ENCODE measurements at regions not wholly inside any gene's neighbourhood (a gene's known extent, or its start where the extent isn't known, plus 50 kb on each side); places are given as distances from the start of the nearest gene placed in this dataset.

DNA sequence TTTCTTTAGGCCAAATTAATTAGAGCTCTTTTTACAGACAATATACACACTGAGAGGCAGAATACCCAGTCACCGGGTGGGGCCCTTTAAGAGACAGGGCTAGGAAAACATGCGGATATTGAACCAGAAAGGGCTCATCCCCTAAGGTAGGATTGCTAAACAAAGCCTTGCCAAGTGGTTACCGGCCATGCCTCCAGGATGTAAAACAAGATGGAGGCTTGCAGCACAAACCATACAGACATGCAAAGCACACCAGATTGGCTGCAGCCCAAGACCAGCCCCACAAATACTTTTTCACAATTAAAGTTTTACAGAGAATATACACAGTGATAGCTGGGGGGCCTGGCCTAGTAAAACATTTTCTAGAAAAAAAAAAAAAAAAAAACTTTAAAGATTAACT, 210.0 kb downstream of the KLHL4 start:
- no peak for DNase-seq (ENCODE audit: low spot score)

DNA sequence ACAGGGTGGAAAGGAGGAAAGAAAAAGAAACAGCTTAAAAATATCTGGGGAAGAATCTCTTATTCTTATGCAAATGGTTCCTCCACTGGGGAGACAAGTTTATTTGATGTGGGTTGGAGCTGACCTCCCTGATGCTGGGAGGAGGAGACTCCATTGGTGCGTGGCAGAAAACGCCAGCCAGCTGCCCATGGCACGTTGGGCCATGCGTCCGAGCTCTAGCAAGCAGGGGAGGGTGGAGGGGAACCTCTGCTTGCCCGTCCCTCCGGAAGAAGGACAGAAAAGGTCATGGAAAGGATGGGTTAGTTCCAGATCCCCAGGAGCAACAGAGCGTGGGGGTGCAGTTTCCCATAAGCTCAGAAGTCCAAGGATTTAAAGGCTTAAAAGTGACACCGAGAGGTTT, 210.4 kb downstream of the KLHL4 start:
- no peak for DNase-seq (ENCODE audit: low spot score)

DNA sequence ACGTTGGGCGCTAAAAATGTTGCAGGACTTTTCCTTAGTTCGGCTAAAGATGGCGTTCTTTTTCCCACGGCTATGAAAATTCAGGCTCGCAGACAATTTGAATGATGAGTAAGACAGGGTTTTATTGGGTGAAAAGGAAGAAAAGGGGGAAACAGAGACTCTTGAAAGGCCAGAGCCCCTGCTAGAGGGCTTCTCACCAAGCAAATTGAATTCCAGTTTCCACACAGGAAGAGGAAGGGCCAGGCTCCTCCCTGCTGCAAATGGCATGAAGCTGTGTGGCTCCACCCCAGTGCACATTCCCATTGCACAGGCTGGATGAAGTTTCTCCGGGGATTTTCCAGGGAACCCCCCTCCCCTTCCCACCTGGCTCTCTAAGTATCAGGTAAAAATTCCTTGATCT, 210.9 kb downstream of the KLHL4 start:
- no peak for DNase-seq (ENCODE audit: low spot score)

DNA sequence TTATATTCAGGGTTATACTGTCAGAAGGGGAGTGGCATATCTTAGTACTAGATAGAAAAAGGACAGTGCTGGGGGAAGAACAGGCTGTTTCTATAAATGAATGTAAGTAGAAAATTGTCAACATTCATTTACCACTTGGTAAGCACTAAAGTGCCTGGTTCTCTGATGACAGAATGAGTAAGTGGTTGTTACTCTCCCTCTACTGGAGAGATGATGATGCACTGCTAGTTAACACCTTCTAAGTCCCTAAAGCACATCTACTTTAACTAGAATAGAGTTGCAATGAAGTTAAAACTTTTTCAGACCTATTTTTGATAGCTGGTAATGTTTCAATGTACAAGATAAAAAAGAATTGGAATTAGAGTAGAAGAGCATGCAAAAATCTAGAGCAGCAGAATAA, 214.5 kb downstream of the KLHL4 start:
- no peak for DNase-seq (ENCODE audit: low spot score)

DNA sequence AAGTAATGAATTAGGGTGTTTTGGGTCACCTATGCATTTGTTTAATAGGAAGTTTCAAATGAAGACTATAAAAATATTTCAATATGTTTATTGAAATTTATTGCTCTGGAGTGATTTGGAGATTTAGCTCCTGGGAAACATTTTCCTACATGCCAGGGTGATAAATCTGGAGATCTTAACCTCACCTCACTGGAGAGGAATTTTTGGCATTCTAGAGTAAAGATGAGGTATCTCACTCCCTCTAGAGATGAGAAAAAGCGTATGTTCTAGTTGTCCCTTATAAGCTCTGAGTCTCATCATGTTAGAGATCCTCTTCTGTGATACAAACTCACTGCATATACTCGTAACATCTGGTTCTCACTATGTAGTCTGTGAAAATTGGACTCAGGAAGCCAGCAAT, 219.0 kb downstream of the KLHL4 start:
- no peak for DNase-seq (ENCODE audit: low spot score)

DNA sequence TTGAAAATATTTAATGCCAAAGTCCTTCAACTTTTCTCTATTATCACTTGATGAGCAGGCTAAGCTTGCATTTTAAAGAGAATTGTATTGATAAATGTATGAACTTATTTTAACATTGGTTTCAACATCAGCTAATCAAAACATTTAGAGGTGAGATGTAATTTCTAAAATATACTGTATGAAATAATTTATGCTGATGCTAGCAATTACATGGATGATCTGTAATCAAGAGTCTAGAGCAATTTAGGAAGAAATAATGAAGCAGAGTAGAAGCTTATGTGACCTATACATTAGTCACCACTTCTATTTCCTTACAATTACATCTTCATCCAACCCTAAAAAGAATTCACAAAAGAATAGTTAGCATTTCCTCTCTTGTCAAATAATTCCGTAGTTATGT, 226.8 kb downstream of the KLHL4 start:
- no peak for DNase-seq (ENCODE audit: low spot score)

DNA sequence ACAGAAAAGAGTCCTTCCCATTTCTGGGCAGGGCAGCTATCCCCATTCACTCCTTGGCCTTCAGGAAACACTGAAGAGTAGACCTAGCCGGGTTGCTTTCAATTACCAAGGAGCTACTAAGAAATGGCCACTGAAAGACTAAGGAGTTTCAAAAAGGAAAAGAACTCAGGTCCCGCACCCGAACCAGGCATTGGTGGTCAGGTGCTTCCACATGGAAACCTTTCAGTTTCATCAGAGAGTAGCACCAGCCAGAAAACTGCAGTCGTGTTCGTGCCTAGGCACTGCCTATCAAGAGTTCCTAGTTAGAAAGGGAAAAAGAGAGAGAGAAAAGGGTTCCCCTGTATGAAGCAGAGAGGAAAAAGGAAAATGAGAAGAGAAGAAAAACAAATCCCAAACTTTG, 237.9 kb downstream of the KLHL4 start:
- DNase-seq (ENCODE audit: low spot score): no peak

DNA sequence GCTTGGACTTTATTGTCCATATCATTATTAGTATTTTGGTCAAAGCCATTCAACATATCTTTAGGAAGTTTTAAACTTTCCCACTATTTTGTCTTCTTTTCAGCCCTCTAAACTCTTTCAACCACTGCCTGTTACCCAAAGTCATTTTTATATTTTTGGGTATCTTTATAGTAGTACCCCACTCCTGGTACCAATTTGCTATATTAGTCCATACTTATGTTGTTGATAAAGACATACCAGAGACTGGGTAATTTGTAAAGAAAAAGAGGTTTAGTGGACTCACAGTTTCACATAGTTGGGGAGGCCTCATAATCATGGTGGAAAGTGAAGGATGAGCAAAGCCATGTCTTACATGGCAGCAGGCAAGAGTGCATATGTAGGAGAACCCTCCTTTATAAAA, 271.4 kb downstream of the KLHL4 start:
- DNase-seq (ENCODE audit: low spot score): no peak

DNA sequence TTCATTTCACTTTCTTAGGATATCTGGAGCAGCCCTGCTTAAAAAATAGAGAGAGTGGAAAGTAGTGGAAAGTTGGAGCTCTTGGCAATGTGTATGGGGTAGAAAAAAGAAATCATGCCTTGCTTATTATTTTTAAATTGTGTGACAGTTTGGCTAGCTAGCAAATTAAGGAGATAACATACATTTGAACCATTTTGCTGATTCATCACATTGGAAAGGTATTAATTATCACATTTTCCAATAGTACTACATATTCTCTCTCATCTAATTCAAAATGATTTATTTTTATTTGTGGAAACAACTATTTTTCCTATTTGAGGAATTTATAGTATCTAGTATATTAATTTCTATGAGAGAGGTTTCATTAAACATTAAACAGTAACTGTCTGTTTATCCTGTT, 280.4 kb downstream of the KLHL4 start:
- DNase-seq (ENCODE audit: low spot score): no peak

DNA sequence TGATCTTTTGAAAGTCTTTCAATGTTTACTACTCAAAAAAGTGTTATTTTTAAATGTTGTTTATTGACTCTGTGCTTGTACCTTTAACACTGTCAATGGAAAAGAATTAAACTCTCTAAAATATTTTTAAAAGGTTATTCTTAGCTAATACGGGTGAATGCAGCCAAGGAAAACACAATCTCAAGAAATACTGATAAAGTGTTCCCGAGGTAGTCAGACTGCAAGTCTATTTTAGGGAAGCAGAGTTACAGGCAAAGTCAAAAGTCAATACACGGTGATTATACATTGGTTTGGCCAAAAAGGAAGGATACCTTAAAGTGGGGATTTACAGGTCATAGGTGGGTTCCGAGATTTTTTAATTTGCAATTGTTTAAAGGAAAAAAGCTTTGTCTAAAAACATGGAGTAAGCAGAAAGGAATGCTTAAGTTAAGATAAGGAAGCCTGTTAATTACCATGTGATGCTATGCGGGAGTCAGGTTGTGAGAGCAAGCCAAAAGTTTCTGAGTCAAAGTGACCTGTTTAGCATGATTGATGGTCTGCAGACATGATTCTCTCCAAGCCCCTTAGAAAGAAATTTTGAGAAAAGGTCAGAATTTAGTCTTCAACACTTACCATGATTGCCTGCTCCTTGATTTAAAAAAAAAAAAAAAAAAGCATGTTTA, 288.4 kb downstream of the KLHL4 start:
- no peak for DNase-seq (ENCODE audit: low spot score)

DNA sequence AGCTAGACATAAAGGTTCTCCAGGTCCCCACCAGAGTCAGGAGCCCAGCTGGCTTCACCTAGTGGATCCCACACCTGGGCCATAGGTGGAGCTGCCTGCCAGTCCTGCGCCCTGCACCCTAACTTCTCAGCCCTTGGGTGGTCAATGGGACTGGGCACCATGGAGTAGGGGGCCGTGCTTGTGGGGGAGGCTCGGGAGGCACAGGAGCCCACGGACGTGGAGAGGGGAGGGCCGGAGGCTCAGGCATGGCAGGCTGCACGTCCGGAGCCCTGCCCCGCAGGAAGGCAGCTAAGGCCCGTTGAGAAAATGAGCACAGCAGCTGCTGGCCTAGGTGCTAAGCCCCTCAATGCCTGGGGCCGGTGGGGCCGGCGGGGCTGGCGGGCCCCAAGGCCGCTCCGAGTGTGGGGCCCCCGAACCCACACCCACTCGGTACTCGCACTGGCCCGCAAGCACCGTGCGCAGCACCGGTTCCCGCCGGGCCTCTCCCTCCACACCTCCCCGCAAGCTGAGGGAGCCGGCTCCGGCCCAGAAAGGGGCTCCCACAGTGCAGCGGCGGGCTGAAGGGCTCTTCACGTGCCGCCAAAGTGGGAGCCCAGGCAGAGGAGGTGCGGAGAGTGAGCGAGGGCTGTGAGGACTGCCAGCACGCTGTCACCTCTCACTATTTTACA, 291.1 kb downstream of the KLHL4 start:
- no peak for DNase-seq (ENCODE audit: low spot score)

DNA sequence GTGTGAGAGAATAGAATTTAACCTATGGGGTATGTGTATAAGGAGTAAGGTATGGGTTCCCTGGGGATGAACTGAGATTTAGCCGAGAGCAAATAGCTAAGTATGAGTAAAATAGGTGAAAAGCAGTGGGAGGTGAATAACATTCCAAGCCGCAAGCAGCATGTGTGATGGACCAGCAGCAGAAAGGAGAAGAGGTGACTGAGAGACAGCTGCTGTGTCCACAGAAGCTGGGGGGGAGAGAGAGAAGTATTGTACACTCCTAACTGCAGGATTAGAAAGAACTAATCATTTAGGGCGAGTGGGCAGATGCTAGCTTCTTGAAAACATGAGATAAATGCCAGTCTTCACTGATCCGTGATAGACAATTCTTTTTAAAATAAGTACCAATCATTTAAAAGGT, 296.0 kb downstream of the KLHL4 start:
- no peak for DNase-seq (ENCODE audit: low spot score)

DNA sequence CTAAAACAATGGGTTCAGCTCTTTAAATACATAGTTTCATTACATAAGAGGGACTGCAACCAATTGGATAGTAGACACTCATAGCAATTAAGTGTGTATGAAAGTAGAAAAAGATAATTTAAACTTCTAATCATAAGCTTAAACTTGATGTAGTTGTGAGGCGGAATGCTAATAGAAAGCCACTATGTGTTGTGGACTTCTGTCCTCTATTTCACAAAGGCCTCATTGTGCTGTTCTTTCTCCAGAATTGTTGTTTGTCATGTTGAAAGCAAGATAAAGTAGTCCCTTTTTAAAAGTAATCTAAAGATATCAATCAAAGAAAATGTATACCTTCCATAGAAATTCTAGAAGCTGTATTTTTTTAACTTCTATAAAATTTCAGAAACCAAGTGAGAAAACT, 329.4 kb downstream of the KLHL4 start:
- no peak for DNase-seq (ENCODE audit: low spot score)

DNA sequence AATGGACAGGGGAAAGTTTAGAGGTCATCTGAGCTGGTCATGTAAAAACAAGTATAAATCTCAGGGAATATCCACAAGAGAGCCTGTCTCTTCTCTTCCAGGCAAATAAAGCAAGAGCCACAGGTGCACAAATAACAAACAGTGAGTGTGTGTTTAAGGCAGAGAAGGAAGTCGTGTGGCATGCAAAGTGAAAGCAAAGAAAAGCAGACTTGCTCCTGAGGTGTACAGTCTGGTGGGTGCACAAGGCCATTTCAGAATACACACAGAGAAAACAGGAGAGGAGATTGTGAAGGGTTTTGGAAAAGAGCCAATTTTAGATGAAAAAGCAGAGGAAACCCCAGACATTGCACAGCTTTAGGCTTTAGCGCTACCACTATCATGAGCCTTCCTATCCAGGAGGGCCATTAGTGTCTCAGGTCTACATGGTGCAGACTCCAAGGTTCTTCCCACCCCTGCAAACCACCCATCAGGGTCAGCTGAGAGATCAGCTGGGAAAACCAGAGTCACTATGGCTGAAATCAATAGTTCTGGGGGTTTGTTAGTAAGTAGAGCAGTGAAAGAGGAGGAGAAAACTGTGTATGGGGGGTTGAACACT, 355.8 kb downstream of the KLHL4 start:
- no peak for DNase-seq (ENCODE audit: low spot score)

DNA sequence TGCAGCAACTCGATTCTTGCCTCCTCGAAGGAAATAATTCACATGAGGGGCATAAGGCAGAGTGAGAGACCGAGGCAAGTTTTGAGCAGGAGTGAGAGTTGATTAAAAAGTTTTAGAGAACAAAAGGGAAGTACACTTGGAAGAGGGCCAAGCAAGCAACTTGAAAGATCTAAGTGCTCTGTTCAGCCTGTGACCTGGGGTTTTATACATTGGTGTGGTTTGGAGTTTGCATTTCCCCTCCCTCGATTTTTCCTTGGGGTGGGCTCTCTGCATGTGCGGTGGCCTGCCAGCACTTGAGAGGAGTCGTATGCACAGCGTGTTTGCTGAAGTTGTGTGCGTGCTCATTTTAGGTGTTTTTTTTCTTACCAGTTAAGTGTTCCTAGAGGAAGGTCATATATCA, 356.4 kb downstream of the KLHL4 start:
- DNase-seq (ENCODE audit: low spot score): no peak

DNA sequence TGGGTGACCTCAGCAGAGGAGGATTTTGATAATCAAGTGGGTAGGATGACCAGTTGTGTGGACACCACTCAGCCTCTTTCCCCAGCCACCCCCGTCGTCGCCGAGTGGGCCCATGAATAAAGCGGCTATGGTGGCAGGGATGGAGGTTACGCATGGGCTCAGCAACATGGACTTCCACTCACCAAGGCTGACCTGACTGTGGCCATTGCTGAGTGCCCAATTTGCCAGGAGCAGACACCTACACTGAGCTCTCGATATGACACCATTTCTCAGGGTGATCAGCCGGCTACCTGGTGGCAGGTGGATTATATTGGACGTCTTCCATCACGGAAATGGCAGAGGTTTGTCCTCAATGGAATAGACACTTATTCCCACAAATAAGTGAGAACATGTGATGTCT, 361.3 kb downstream of the KLHL4 start:
- DNase-seq (ENCODE audit: low spot score): no peak

DNA sequence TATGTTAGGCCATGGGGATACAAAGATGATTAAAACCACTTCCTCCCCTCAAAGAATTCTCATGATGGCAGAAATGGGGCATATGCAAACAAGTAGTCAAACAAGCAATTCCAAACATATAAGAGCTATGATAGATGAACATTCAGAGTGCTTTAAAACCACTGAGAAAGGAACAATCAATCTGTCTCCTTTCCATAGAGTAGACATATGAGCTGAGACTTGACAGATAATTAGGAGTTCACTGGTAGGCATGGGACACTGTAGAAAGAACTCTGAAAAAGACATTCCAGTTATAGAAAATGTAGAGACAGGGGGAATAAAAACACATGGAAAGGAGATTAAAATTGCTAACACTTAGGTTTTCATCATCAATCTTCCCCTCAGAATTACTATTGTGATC, 372.8 kb downstream of the KLHL4 start:
- no peak for DNase-seq (ENCODE audit: low spot score)

DNA sequence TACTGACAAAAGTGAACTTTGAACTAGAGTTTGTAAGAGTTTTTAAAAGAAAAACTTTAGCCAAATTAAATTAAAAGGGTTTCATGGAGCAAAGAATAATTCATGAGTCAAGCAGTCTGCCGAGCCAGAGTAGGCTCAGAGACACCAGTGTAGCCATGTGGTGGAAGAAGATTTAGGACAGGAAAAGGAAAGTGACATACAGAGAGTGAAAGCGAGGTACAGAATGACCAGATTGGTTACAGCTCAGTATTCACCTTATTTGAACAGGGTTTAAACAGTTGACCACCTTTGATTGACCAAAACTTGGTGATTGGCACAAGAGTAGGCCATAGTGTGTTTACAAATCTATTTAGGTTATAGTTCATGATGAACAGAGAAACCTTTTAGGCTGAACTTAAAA, 377.8 kb downstream of the KLHL4 start:
- no peak for DNase-seq (ENCODE audit: low spot score)

DNA sequence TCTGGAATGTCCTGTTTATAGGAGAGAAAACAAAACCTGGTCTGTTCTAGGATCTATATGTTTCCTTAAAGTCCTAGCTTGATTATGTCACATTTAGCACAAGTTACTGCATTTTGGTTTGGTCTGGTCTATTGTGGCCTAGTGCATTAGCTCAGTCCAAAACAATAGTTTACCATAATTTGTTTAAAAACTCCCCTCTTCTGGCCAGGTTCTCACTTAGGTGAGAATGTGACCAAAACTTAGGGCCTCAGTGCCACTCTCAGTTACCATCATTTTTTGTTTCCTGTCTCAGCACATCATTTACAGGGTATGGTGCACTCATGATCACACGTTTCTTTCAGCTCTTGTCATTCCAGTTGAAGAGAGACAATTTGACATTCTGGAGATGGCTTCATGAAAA, 378.5 kb downstream of the KLHL4 start:
- no peak for DNase-seq (ENCODE audit: low spot score)

DNA sequence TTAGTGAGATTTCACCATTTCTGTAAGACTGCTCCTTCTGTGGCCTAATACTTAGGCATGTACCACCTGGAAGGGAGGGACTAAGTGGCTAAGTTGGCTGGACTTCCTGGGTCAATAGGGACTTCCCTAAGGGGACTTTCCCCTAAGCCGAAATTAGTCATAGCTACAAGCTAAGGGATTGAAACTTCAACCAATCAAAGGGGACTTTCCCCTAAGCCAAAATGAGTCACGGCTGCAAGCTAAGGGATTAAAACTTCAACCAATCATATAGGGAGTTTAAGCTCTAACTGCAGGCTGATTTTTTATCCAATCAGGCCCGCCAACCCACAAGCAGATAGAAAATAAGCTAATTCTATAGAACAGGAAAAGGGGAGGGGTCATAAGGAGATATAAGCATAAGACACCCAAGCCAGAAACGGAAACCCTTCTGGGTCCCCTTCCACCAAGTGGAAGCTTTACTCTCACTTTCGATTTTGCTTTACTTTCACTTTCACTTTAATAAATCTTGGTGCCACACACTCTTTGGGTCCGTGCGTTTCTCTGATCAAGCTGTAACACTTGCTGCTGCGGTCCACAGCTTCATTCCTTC, 382.8 kb downstream of the KLHL4 start:
- peak; percentile 59 for DNase-seq (ENCODE audit: low spot score)

DNA sequence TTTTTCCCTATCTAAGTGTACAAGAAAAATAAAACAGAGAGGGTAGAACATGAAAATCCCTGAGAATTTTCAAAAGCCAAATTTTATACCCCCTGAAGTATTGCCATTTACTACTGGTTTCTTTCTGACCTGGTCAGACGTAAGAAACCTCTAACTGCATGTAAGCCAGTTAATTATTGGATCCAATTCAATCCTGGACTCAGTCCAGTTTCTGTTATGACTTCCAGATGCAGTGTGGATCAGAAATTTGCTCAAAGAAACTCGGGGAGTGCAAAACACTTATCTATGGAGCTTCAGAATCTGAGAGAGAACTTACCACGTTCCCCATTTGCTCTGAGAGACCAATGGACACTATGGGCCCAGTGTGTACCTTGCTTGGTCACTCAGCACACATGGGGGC, 383.5 kb downstream of the KLHL4 start:
- DNase-seq (ENCODE audit: low spot score): no peak

DNA sequence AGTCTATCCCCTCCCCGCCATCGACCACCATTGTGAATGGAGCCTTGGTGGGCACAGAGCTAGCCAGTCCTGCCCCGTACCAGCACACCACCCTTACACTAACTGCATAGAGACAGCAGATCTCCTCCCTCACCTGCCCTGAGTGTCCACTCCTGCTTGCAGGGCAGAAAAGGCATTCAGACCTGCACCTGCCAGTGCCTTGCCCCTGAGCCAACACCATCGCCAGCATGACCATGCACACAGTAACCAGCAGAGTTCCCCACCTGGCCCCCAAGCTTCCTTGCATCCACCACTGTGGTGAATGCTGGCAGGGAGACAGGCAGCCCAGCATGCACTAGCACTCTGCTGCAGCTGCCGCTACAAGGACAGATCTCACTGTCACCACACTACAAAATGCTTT, 397.1 kb downstream of the KLHL4 start:
- no peak for DNase-seq (ENCODE audit: low spot score)

DNA sequence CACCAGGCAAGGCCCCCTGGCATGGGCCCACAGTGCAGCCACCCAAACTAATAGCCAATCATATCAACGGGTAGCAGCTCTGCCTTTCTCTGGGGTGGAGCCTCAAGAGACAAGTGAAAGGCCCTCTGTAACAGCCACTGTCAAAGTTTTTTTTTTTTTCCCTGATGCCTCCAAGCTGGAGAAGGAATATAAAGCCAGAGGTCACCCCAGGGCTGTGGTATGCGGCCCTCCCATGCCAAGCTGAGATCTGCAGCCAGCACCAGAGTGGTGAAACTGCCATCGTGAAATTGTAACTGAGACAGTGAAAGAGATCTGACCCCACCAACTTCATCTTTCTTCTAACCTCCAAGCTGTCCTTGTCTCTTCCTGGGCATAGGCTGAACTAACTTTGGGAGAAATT, 407.0 kb downstream of the KLHL4 start:
- no peak for DNase-seq (ENCODE audit: low spot score)

DNA sequence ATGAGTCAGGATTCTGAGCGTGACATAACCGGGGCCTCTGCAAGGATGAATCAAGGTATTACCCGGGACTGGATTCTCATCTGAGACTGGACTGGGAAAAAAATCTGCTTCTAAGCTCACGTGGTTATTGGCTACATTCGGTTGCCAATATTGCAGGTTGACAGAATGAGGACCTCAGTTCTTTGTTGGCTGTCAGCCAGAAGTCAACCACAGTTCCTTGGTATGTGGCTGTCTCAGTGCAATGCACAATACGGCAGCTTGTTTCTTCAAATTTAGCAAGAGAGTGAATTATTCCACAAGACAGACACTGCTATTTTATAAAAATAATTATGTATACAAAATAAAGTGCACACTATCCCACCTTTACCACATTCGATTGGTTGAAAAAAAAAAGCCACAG, 424.2 kb downstream of the KLHL4 start:
- no peak for DNase-seq (ENCODE audit: low spot score)

Data from activated CD4-positive, alpha-beta T cell treated with anti-CD3 and anti-CD28 coated beads, Interleukin-2, Interleukin-4, amounts not matched to agents 100 ng/mL and 50 ng/mL, durations not matched to agents 16 hours and 8 hours (primary cell).